Inflammatory macrophage treated with lipopolysaccharide for 1 hour (primary cell): ENCODE measurements at regions not wholly inside any gene's neighbourhood (a gene's known extent, or its start where the extent isn't known, plus 50 kb on each side); places are given as distances from the start of the nearest gene placed in this dataset.

Experiments
- DNase-seq, 2 donors: peaks; one replicate each; pipeline ENCODE4 v3.0.0-alpha.2; 2020 to 2022

GRCh38 chr14:85444635-85445034 is 85.3 kb upstream of the FLRT2 start:
- peak; percentile 47 to 71 for DNase-seq

- DNase-seq: peak; percentile 45 to 64
These were observed 84.7 kb upstream of the FLRT2 start for GRCh38 chr14:85445151-85445795.

GRCh38 chr14:85447883-85448282 is 82.1 kb upstream of the FLRT2 start:
- DNase-seq: no peak

- no peak for DNase-seq
These were observed 78.5 kb upstream of the FLRT2 start for GRCh38 chr14:85451421-85451820.

- peak; percentile 41 to 48 for DNase-seq
These were observed 76.3 kb upstream of the FLRT2 start for GRCh38 chr14:85453401-85454225.

- no peak for DNase-seq
These were observed 75.6 kb upstream of the FLRT2 start for GRCh38 chr14:85454226-85454813.

- DNase-seq: peak; percentile 61 to 67
These were observed 70.5 kb upstream of the FLRT2 start for GRCh38 chr14:85459361-85460000.

- no peak for DNase-seq
These were observed 68.4 kb upstream of the FLRT2 start for GRCh38 chr14:85461432-85462133.

GRCh38 chr14:85463512-85463911 is 66.4 kb upstream of the FLRT2 start:
- peak; percentile 59 to 66 for DNase-seq

GRCh38 chr14:85464135-85464895 is 65.6 kb upstream of the FLRT2 start:
- DNase-seq: no peak

GRCh38 chr14:85466678-85467077 is 63.3 kb upstream of the FLRT2 start:
- no peak for DNase-seq

GRCh38 chr14:85468816-85469215 is 61.1 kb upstream of the FLRT2 start:
- DNase-seq: no peak

- DNase-seq: no peak
These were observed 58.8 kb upstream of the FLRT2 start for GRCh38 chr14:85471156-85471555.

GRCh38 chr14:85471744-85472143 is 58.2 kb upstream of the FLRT2 start:
- DNase-seq: peak; percentile 41 to 66

GRCh38 chr14:85474431-85474830 is 55.5 kb upstream of the FLRT2 start:
- no peak for DNase-seq

- no peak for DNase-seq
These were observed 54.8 kb upstream of the FLRT2 start for GRCh38 chr14:85475113-85475512.

- DNase-seq: no peak
These were observed 50.6 kb upstream of the FLRT2 start for GRCh38 chr14:85479306-85479705.

- no peak for DNase-seq
These were observed 50.2 kb upstream of the FLRT2 start for GRCh38 chr14:85479771-85480170.
